ENCODE measurements at regions not wholly inside any gene's neighbourhood (a gene's known extent, or its start where the extent isn't known, plus 50 kb on each side); places are given as distances from the start of the nearest gene placed in this dataset.

DNA sequence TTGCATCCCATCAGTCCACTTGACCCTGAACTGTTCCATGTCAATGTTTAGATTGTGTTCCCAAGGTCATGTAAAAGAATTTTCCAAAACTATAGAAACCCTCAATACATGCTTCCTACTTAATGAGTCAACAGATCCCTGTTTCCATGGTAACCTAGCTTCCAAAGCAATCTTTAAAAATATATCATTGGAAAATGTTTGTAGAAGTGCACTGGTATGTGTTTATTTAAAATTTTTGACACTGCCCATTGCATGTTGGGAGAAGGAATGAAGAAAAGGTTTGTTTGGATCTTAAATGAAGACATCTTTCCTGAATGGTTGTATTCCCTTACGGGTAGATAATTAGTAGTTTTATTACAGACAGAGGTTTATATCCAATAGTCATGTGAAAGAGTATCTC is 345.3 kb downstream of the GABRG1 start:
- H3K9me3 ChIP-seq, result no peaks in the 10 kb centered on the region
- TF ChIP-seq, protein P1, sequence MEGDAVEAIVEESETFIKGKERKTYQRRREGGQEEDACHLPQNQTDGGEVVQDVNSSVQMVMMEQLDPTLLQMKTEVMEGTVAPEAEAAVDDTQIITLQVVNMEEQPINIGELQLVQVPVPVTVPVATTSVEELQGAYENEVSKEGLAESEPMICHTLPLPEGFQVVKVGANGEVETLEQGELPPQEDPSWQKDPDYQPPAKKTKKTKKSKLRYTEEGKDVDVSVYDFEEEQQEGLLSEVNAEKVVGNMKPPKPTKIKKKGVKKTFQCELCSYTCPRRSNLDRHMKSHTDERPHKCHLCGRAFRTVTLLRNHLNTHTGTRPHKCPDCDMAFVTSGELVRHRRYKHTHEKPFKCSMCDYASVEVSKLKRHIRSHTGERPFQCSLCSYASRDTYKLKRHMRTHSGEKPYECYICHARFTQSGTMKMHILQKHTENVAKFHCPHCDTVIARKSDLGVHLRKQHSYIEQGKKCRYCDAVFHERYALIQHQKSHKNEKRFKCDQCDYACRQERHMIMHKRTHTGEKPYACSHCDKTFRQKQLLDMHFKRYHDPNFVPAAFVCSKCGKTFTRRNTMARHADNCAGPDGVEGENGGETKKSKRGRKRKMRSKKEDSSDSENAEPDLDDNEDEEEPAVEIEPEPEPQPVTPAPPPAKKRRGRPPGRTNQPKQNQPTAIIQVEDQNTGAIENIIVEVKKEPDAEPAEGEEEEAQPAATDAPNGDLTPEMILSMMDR (IDR thresholded peaks at IDR 0.05), result no peak
- TF ChIP-seq POLR2A (IDR thresholded peaks at IDR 0.05), result no peak

DNA sequence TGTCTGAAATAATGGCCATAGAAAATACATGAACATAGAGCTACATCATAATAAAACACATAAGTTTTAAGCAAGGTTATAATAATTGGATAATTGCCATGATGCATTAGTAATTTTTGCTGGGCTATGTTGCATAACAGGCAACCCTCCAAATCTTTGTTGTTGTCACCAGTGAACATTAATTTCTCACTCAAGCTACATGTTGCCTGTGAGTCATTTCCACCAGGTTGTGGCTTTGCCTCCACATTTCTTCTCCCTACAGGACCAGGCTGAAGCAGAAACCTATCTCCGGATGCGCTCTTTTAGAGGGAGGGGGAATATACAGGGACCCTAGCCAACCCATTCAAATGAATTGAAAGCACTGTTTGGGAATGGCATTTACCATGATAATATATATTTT is 347.7 kb downstream of the GABRG1 start:
- intact Hi-C loops (cut with DNase I), result no loop called here

More for the DNA sequence above, 345.3 kb downstream of the GABRG1 start:
- ATAC-seq (no peak), DNase-seq (no peak)
- WGBS (ENCODE audit: insufficient coverage, low coverage, low lambda C conversion rate, missing lambda C conversion rate), result 50% methylated on average over 1 of the region's 1 CpG
- no peaks in the 10 kb centered on the region for H3K27me3 ChIP-seq
- no peak overlapping the region for H3K27ac ChIP-seq
- H3K4me3 ChIP-seq, result no peak overlapping the region
- no peaks in the 10 kb centered on the region for H3K36me3 ChIP-seq
- intact Hi-C loops (cut with DNase I), result no loop called here
- no peaks in the 10 kb centered on the region for H3K4me1 ChIP-seq

DNA sequence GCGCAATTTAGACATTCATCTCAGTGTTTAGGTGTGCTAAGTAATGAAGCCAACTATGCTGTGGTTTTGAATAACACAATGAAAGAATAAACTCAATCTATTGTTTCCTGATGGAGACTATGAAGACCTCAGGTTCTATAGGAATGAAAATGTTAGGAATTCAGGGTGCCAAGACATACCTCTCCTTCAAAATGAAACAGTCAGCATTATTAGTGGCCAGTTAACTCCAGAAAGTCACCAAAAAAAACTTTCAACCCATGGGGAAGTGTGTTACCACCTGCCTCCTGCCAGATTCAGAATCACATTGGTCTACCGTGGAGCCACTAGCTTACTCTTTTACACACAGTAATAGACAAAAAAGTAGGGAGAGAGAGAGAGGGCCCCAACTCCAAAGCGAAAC is 352.9 kb downstream of the GABRG1 start:
- no peak for DNase-seq
- H3K4me3 ChIP-seq, result no peak overlapping the region
- no peaks in the 10 kb centered on the region for H3K27me3 ChIP-seq
- ATAC-seq, result no peak
- no peaks in the 10 kb centered on the region for H3K36me3 ChIP-seq
- no peaks in the 10 kb centered on the region for H3K4me1 ChIP-seq
- TF ChIP-seq, protein P1 (IDR thresholded peaks at IDR 0.05), result no peak
- no peak for TF ChIP-seq POLR2A (IDR thresholded peaks at IDR 0.05)
- WGBS (ENCODE audit: insufficient coverage, low coverage, low lambda C conversion rate, missing lambda C conversion rate), result 50% methylated on average over 3 of the region's 3 CpGs
- no peaks in the 10 kb centered on the region for H3K9me3 ChIP-seq
- H3K27ac ChIP-seq, result no peak overlapping the region
- intact Hi-C loops (cut with DNase I), result no loop called here

More for the DNA sequence above, 347.7 kb downstream of the GABRG1 start:
- Histone ChIP-seq H3K27me3 (no peaks in the 10 kb centered on the region), H3K4me3 (no peak overlapping the region), H3K4me1 (no peaks in the 10 kb centered on the region), H3K27ac (no peak overlapping the region), H3K36me3 (no peaks in the 10 kb centered on the region), H3K9me3 (no peaks in the 10 kb centered on the region)
- ATAC-seq (no peak), DNase-seq (no peak)
- WGBS (ENCODE audit: insufficient coverage, low coverage, low lambda C conversion rate, missing lambda C conversion rate), result 67% methylated on average over 2 of the region's 2 CpGs
- no peak for TF ChIP-seq POLR2A (IDR thresholded peaks at IDR 0.05)
- TF ChIP-seq, protein P1 (IDR thresholded peaks at IDR 0.05), result no peak

DNA sequence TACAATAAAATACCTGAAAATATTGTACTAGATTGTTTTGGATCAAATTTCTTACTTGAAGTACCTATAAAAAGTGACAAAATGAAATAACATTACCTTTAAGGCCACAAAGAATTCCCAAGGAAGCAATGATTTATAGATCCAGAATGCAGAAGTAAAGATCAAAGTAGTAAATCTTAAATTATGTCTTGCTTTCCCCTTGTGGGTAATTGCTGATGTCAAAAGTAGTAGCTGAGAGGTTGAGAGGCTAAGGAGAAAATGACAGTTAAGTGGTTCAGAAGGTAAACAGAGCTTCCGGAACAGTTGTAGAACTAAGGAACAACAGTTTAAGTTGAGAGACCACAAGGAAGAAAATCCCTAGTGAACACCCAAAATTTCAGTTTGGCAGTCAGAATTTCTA is 358.3 kb downstream of the GABRG1 start:
- TF ChIP-seq POLR2A (IDR thresholded peaks at IDR 0.05), result no peak
- TF ChIP-seq, protein P1 (IDR thresholded peaks at IDR 0.05), result no peak

More for the DNA sequence above, 358.3 kb downstream of the GABRG1 start:
- DNase-seq, result no peak
- H3K4me3 ChIP-seq, result no peak overlapping the region
- no peaks in the 10 kb centered on the region for H3K4me1 ChIP-seq
- ATAC-seq, result no peak
- no peaks in the 10 kb centered on the region for H3K9me3 ChIP-seq
- no peaks in the 10 kb centered on the region for H3K36me3 ChIP-seq
- H3K27me3 ChIP-seq, result no peaks in the 10 kb centered on the region
- intact Hi-C loops (cut with DNase I), result no loop called here
- WGBS (ENCODE audit: insufficient coverage, low coverage, low lambda C conversion rate, missing lambda C conversion rate), result 64% methylated on average over 1 of the region's 1 CpG
- H3K27ac ChIP-seq, result no peak overlapping the region

All from right lobe of liver (tissue), 6 donors.